IMR-90 (cell line): ENCODE measurements at regions not wholly inside any gene's neighbourhood (a gene's known extent, or its start where the extent isn't known, plus 50 kb on each side); places are given as distances from the start of the nearest gene placed in this dataset.

Experiments used
- BHLHE40 ChIP-seq: fragments of 150-350 bp; IDR thresholded peaks from 2 replicates; pipeline ENCODE4 v1.6.1; 2016; ENCODE audit warnings: mild to moderate bottlenecking, low read depth, low read length
- POLR2A ChIP-seq: IDR thresholded peaks from 2 replicates; pipeline ENCODE4 v1.6.1; 2012; ENCODE audit warnings: mild to moderate bottlenecking, low read depth, low read length
- RAD21 ChIP-seq: IDR thresholded peaks from 2 replicates; pipeline ENCODE4 v1.6.1; 2012; ENCODE audit warnings: low read length, improper control_type of control experiment
- TF ChIP-seq, protein P1 (sequence below): conservative IDR thresholded peaks from 2 replicates; pipeline ENCODE4 v1.5.1; 2012; ENCODE audit warnings: mild to moderate bottlenecking, low read depth, low read length, improper control_type of control experiment
- TF ChIP-seq, protein P2 (sequence below): fragments of 150-350 bp; IDR thresholded peaks from 2 replicates; pipeline ENCODE4 v1.6.1; 2017; ENCODE audit warnings: mild to moderate bottlenecking, antibody characterized with exemption, low read length, low read depth

DNA sequence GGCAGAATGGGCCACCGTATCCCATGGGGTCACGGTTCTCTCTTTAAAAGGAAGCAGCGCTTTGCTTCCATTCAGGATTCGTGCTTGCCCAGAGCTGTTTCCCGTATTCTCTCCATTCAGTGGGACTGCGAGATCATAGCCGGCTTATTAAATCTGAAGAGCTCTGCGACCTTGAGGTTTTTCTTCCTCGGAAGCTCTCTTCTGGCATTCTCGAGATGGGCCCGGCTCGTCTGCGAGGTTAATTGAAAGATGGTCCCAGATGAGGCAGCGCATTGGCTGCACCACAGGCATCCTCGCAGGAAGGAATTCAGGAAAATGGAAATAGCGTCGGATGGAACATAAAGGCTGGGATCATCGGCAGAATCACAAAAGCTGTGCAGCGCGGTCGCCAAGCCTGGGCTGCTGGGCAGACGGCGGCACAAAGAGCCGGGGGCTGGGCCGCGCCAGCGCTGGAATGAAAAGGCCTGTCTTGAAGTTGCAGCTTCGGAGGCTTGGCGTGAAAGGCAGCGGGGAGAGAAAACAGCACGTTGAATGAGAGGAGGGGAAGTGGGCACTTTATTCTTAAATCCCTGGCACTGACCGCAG lies 236.2 kb downstream of the IRX2 start:
- TF ChIP-seq, protein P1, sequence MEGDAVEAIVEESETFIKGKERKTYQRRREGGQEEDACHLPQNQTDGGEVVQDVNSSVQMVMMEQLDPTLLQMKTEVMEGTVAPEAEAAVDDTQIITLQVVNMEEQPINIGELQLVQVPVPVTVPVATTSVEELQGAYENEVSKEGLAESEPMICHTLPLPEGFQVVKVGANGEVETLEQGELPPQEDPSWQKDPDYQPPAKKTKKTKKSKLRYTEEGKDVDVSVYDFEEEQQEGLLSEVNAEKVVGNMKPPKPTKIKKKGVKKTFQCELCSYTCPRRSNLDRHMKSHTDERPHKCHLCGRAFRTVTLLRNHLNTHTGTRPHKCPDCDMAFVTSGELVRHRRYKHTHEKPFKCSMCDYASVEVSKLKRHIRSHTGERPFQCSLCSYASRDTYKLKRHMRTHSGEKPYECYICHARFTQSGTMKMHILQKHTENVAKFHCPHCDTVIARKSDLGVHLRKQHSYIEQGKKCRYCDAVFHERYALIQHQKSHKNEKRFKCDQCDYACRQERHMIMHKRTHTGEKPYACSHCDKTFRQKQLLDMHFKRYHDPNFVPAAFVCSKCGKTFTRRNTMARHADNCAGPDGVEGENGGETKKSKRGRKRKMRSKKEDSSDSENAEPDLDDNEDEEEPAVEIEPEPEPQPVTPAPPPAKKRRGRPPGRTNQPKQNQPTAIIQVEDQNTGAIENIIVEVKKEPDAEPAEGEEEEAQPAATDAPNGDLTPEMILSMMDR = no peak
- TF ChIP-seq, protein P2, sequence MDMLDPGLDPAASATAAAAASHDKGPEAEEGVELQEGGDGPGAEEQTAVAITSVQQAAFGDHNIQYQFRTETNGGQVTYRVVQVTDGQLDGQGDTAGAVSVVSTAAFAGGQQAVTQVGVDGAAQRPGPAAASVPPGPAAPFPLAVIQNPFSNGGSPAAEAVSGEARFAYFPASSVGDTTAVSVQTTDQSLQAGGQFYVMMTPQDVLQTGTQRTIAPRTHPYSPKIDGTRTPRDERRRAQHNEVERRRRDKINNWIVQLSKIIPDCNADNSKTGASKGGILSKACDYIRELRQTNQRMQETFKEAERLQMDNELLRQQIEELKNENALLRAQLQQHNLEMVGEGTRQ = no peak
- TF ChIP-seq POLR2A = no peak
- no peak for TF ChIP-seq BHLHE40
- TF ChIP-seq RAD21 = no peak
